Fibroblast of lung (primary cell): ENCODE measurements at regions not wholly inside any gene's neighbourhood (a gene's known extent, or its start where the extent isn't known, plus 50 kb on each side); places are given as distances from the start of the nearest gene placed in this dataset.

ENCODE experiments used
- DNase-seq, 2 donors: peaks; one replicate each; pipeline versions ENCODE4 v3.0.0 to v3.0.0-alpha.2; 2010; ENCODE audit warnings: low read depth in 2 of 2
- H2AFZ ChIP-seq: 2 replicates; pipeline ENCODE4 v1.5.1; 2012; ENCODE audit warnings: low read length, control low read depth, inconsistent platforms
- H3K27ac ChIP-seq: 2 replicates; pipeline ENCODE4 v1.5.1; 2011; ENCODE audit warnings: low read length, control low read depth; ENCODE audit not compliant: insufficient read depth
- H3K27me3 ChIP-seq: 2 replicates; pipeline ENCODE4 v1.5.1; 2011; ENCODE audit warnings: mild to moderate bottlenecking, low read length; ENCODE audit not compliant: control insufficient read depth, insufficient read depth
- H3K36me3 ChIP-seq: 2 replicates; pipeline ENCODE4 v1.5.1; 2011; ENCODE audit warnings: low read length; ENCODE audit not compliant: control insufficient read depth, insufficient read depth
- H3K4me1 ChIP-seq: 2 replicates; pipeline ENCODE4 v1.5.1; 2011; ENCODE audit warnings: low read length; ENCODE audit not compliant: control insufficient read depth, insufficient read depth; ENCODE audit errors: extremely low read depth
- H3K4me2 ChIP-seq: 2 replicates; pipeline ENCODE4 v1.5.1; 2011; ENCODE audit warnings: low read length, control low read depth; ENCODE audit not compliant: insufficient read depth; ENCODE audit errors: extremely low read depth
- H3K4me3 ChIP-seq, 4 experiments: fragments of 200-600 bp in 1 of 4; sonication (generic) in 1 of 4; replicated peaks in 1 of 4; 2 replicates each; pipeline ENCODE4 v1.5.1; 2011 to 2016; ENCODE audit warnings: low read length in 4 of 4, low read depth in 3 of 4, mild to moderate bottlenecking in 3 of 4, control low read depth in 2 of 4, inconsistent platforms in 1 of 4, mixed read lengths in 1 of 4; ENCODE audit not compliant: insufficient read depth in 1 of 4; ENCODE audit errors: control extremely low read depth in 1 of 4
- H3K79me2 ChIP-seq: 2 replicates; pipeline ENCODE4 v1.5.1; 2012; ENCODE audit warnings: mild to moderate bottlenecking, low read length, inconsistent platforms; ENCODE audit not compliant: control insufficient read depth, insufficient read depth
- H3K9ac ChIP-seq: 2 replicates; pipeline ENCODE4 v1.5.1; 2011; ENCODE audit warnings: mild to moderate bottlenecking, low read length, control low read depth; ENCODE audit not compliant: insufficient read depth
- H3K9me3 ChIP-seq: 2 replicates; pipeline ENCODE4 v1.5.1; 2012; ENCODE audit warnings: low read depth, low read length; ENCODE audit not compliant: control insufficient read depth, insufficient read depth
- H4K20me1 ChIP-seq: 2 replicates; pipeline ENCODE4 v1.5.1; 2011; ENCODE audit warnings: low read length; ENCODE audit not compliant: control insufficient read depth, insufficient read depth; ENCODE audit errors: extremely low read depth
- CTCF ChIP-seq, 2 donors: IDR thresholded peaks in 1 of 2; conservative IDR thresholded peaks in 1 of 2; 1 replicate in 1 of 2; 2 replicates in 1 of 2; pipeline ENCODE4 v1.5.1; 2011 to 2012; ENCODE audit warnings: low read length in 2 of 2, control low read depth in 1 of 2, inconsistent platforms in 1 of 2, low read depth in 1 of 2, mild to moderate bottlenecking in 1 of 2
- EZH2 ChIP-seq: IDR thresholded peaks from 2 replicates; pipeline ENCODE4 v1.5.1; 2012; ENCODE audit warnings: low read length, control low read depth, mild to moderate bottlenecking; ENCODE audit errors: missing control alignments

GRCh38 chr4:155268821-155269220, 60.4 kb downstream of the NPY2R start:
- no peaks in the 10 kb centered on the region for H3K27me3 ChIP-seq
- H3K4me1 ChIP-seq, result no peaks in the 10 kb centered on the region
- H3K36me3 ChIP-seq, result no peaks in the 10 kb centered on the region
- no peaks in the 10 kb centered on the region for H3K79me2 ChIP-seq
- DNase-seq, result no peak
- H3K4me3 ChIP-seq, result no peak overlapping the region
- TF ChIP-seq CTCF (conservative IDR thresholded peaks at IDR 0.05 in 1 of 2, IDR thresholded peaks at IDR 0.05 in 1 of 2; ENCODE audit: low read depth in 1 of 2, low read length in 2 of 2) (no peak), EZH2 (no peak)
- H3K9ac ChIP-seq, result no peak overlapping the region
- H2AFZ ChIP-seq, result no peak overlapping the region
- no peaks in the 10 kb centered on the region for H3K9me3 ChIP-seq
- H4K20me1 ChIP-seq, result no peaks in the 10 kb centered on the region
- H3K4me2 ChIP-seq, result no peak overlapping the region
- no peak overlapping the region for H3K27ac ChIP-seq

GRCh38 chr4:155270671-155271070, 62.2 kb downstream of the NPY2R start:
- no peak for DNase-seq
- TF ChIP-seq CTCF (conservative IDR thresholded peaks at IDR 0.05 in 1 of 2, IDR thresholded peaks at IDR 0.05 in 1 of 2; ENCODE audit: low read depth in 1 of 2, low read length in 2 of 2), result no peak
- TF ChIP-seq EZH2, result no peak
- Histone ChIP-seq H2AFZ (no peak overlapping the region), H3K79me2 (no peaks in the 10 kb centered on the region), H3K36me3 (no peaks in the 10 kb centered on the region), H3K27ac (no peak overlapping the region), H4K20me1 (no peaks in the 10 kb centered on the region), H3K9ac (no peak overlapping the region), H3K27me3 (no peaks in the 10 kb centered on the region), H3K4me2 (no peak overlapping the region), H3K9me3 (no peaks in the 10 kb centered on the region), H3K4me3 (no peak overlapping the region), H3K4me1 (no peaks in the 10 kb centered on the region)

- Histone ChIP-seq H3K4me3 (no peak overlapping the region), H3K27ac (no peak overlapping the region), H3K79me2 (no peaks in the 10 kb centered on the region), H3K36me3 (no peaks in the 10 kb centered on the region), H3K9ac (no peak overlapping the region), H3K4me2 (no peak overlapping the region), H3K27me3 (no peaks in the 10 kb centered on the region), H3K9me3 (no peaks in the 10 kb centered on the region), H4K20me1 (no peaks in the 10 kb centered on the region), H2AFZ (no peak overlapping the region), H3K4me1 (no peaks in the 10 kb centered on the region)
- TF ChIP-seq EZH2 (no peak), CTCF (conservative IDR thresholded peaks at IDR 0.05 in 1 of 2, IDR thresholded peaks at IDR 0.05 in 1 of 2; ENCODE audit: low read depth in 1 of 2, low read length in 2 of 2) (no peak)
- DNase-seq, result peak; percentile 1 to 5
Measured at GRCh38 chr4:155271557-155271956, 63.1 kb downstream of the NPY2R start.
